Stimulated activated CD8-positive, alpha-beta memory T cell treated with anti-CD3 and anti-CD28 coated beads, Interleukin-2, amount 100 ng/mL, for 1 hour (primary cell): ENCODE measurements at regions not wholly inside any gene's neighbourhood (a gene's known extent, or its start where the extent isn't known, plus 50 kb on each side); places are given as distances from the start of the nearest gene placed in this dataset.
"Not testable (repeated sequence)": the region's sequence is repeated elsewhere in the genome, so short reads cannot be mapped to it uniquely, and the experiment has no call there.

ENCODE experiments used
- DNase-seq, 2 donors: peaks; one replicate each; pipeline ENCODE4 v3.0.0-alpha.2; 2020; ENCODE audit warnings: low read depth in 2 of 2

DNA sequence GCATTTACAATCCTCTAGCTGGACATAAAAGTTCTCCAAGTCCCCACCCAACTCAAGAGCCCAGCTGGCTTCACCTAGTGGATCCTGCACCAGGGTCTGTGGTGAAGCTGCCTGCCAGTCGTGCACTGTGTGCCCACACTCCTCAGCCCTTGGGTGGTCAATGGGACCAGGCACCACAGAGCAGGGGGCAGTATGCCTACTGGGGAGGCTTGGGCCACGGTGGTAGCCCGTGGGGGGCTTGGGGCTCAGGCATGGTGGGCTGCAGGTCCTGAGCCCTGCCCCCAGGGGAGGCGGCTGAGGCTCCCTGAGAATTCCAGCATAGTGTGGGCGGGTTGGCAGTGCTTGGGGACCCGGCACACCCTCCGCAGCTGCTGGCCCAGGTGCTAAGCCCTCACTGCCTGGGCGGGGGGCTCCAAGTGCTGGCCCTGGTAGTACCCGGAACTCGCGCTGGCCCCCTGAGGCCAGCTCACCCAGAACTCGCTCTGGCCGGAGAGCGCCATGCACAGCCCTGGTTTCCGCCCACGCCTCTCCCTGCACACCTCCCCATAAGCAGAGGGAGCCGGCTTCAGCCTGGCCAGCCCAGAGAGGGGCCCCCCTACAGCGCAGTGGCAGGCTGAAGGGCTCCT lies 1473.4 kb downstream of the SUCLG1 start:
- DNase-seq = no peak

DNA sequence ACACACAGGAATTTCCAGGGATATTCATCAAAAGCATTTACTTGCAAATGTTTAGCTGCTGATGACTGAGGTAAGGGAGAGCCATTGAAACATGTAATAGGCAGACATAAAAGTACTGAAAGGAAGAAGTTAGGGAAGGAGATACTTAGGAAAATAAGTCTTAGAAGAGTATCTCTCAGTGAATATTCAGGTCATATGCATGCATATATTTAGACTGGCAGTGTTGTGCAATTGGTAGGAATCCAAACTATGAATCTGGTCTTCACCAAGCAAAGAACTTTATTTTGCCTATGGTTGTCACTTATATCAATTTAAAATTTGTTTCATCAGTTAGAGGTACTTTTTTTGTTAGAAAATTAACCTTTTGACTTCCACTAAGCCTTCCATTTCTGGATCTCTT lies 1490.7 kb downstream of the SUCLG1 start:
- DNase-seq = no peak

- DNase-seq = no peak
Observed at GRCh38 chr2:82964341-82964740, 1494.7 kb downstream of the SUCLG1 start.

DNA sequence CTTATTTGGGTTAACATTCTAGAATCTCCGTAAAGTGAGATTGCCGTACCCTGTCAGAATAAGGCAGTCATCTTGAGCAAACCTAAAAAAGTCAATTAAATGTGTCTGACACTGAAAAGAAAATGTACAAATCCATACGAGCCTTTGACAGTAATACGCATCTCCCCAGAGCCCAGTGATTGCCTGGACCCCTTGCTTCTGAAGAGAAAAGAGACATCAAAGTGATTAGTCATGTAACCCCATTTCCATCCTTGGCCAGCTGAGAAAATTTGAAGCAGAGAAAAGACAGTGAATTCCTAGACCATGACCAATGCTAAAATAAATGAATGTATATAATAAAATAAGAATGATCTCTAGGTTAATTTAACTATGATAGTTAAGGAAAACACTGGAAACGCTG lies 1499.4 kb downstream of the SUCLG1 start:
- no peak for DNase-seq

- DNase-seq = no peak
Observed at GRCh38 chr2:82954868-82955267, 1504.2 kb downstream of the SUCLG1 start.

DNA sequence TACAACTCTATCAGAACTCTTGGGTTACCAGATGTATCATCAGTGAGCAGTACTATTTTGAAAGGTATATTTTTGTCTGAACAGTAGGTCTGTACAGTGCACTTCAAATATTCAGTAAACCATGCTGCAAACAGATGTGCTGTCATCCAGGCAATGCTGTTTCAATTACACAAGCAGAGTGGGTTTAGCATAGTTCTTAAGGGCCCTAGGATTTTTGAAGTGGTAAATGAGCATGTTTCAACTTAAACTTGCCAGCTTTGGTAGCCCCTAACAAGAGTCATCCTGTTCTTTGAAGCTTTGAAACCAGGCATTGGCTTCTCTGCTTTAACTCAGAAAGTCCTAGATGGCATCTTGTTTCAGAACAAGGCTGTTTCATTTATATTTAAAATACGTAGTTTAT lies 1519.9 kb downstream of the SUCLG1 start:
- DNase-seq = no peak

DNA sequence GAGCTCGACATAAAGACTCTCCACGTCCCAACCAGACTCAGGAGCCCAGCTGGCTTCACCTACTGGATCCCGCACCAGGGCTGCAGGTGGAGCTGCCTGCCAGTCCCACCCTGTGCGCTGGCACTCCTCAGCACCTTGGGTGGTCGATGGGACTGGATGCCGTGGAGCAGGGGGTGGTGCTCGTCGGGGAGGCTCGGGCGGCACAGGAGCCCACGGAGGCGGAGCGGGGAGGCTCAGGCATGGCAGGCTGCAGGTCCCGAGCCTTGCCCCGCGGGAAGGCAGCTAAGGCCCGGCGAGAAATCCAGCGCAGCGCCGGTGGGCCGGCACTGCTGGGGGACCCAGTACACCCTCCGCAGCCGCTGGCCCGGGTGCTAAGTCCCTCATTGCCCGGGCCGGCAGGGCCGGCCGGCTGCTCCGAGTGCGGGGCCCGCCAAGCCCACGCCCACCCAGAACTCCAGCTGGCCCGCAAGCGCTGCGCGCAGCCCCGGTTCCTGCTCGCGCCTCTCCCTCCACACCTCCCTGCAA lies 1520.7 kb downstream of the SUCLG1 start:
- not testable (repeated sequence) for DNase-seq

- no peak for DNase-seq
Observed at GRCh38 chr2:82913566-82913965, 1545.5 kb downstream of the SUCLG1 start.

- DNase-seq = no peak
Observed at GRCh38 chr2:82896117-82896516, 1563.0 kb downstream of the SUCLG1 start.

- no peak for DNase-seq
Observed at GRCh38 chr2:82893190-82893589, 1565.9 kb downstream of the SUCLG1 start.

DNA sequence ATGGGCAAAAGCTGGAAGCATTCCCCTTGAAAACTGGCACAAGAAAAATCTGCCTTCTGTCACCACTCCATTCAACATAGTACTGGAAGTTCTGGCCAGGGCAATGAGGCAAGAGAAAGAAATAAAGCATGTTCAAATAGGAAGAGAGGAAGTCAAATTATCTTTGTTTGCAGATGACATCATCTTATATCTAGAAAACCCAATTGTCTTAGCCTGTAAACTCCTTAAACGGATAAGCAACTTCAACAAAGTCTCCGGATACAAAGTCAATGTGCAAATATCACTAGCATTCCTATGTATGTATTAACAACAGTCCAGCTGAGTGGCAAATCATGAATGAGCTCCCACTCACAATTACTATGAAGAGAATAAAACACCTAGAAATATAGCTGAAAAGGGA lies 1579.3 kb downstream of the SUCLG1 start:
- DNase-seq = no peak

- no peak for DNase-seq
Observed at GRCh38 chr2:82875858-82876257, 1583.2 kb downstream of the SUCLG1 start.

GRCh38 chr2:82857967-82858366 lies 1601.1 kb downstream of the SUCLG1 start:
- no peak for DNase-seq

GRCh38 chr2:82853299-82853698 lies 1605.8 kb downstream of the SUCLG1 start:
- no peak for DNase-seq

DNA sequence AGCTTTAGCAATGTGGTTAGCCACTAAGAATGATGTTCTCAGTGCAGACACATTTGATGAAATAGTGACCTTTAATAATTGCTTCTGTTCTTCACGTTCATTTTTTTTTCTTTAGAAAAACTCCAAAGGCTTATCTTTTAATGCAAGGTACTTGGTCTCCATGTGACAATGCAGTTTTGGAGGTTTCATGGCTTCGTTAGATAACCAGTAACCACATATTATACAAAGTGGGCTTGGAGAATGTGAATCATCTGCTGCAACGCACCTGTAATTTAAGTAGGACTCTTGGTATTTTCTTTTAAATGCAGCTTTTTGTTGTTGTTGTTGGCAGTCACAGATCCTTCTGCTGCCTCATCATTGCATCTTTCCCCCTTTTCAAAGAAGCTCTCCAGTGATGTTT lies 1606.3 kb downstream of the SUCLG1 start:
- DNase-seq = no peak

DNA sequence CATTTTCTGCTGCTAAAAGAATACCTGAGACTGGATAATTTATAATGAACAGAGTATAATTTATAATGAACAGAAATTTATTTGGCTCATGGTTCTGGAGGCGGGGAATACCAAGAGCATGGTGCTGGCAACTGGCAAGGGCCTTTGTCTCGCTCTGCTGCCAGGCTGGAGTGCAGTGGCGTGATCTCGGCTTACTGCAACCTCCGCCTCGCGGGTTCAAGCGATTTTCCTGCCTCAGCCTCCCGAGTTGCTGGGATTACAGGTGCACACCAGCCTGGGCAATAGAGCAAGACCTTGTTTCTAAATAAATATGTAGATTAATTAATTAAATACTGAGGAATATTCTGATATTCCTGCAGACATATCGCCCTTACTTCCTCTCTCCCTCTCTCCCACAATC lies 1610.8 kb downstream of the SUCLG1 start:
- no peak for DNase-seq

DNA sequence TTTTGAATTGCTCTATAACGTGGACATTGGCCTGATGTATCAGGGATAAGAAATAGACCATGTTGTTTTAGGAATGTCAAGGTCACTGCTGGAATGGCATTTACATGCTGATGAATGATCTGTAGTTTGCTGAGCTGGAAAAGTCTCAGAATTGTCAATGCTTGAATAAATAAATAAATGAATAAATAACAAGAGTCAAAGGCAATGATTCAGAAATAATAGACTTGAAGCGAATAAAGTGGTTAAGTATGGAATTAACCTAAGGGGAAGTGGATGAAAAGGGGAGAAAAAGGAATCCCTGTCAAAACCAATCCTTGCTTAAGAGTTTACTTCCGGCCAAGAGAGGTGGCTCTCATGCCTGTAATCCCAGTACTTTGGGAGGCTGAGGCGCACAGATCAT lies 1620.0 kb downstream of the SUCLG1 start:
- no peak for DNase-seq

- no peak for DNase-seq
Observed at GRCh38 chr2:82837588-82838304, 1621.3 kb downstream of the SUCLG1 start.

DNA sequence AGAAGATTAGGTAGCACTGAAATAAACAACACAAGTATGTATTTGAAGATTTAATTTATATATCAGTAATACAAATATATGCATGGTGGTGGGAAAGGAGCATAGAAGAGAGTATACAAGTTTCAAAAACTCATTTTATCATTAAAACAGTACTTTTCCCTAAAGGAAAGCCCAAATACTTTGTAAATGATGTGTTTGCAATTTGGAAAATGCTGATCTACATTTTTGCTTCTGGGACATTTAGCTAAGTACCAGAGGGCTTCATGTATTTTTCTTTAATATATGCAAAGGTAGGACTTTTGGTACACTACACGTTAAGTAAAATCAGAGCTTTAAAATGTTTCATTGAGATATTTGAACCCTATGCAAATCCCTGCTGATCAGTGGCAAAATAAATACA lies 1624.2 kb downstream of the SUCLG1 start:
- no peak for DNase-seq

DNA sequence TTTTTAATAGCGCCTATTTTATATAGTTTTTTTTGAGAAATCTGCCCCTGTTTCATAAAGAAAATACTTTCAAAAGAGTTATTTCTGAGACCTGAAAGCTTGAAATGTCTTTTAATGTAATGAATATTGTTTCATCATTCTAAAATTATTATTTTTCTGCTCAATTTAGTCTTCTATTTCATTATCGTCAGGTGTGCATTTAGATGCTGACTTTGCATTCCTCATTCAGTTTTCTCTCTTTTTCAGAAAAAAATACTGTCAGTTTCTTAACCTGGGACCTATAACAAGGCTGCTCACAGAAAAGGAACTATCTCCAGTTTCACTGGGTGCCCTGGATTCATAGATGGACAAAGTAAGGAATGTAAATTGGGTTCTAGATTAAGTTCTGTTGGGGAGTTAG lies 1631.7 kb downstream of the SUCLG1 start:
- no peak for DNase-seq

DNA sequence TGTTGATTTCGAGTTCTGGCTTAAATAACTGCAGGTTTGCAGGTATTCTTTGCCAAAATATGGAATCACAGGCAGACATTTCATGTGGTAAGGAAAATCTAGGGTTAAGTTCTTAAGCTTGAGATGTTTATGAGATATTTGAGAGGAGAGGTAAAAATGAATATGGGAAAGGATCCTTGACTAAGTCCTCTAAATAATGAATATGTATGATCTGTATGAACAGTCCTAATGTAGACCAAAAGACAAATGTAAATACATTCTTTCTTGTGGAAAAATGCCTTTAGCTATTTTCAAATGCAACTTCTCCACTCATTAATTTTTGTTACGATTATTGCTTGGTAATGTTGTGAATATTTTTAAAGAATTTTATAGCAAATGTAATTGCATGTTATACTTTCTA lies 1632.6 kb downstream of the SUCLG1 start:
- DNase-seq = no peak

DNA sequence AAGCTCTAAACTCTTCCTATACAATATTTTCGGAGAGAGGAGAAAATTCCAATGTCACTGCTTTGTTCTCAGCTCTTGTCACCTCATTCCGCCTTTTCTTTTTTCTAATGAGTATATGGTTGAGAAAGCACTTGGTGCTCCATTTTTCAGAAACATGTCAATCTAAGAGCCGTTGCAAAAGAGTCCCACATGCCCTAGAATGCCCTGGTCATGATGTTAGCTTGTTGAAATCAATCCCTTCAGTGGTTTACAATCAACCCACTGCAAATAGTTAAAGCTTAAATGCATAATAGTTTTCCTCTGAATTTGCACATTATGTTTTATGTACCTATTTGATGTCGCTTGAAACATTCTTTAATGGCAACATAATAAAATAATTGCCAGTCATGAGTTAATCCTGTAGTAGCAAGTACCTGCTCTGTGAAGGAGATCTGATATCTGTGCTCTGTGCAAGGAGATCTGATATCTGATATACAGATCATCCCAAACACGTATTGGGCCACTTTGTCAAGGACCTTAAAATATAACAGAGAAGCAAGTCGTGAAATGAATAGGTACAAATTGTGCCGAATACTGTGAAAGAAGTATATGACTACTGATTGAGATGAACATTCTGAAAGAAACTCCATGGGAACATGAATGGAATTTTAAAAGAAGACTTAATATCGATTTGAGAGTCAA lies 1633.5 kb downstream of the SUCLG1 start:
- DNase-seq = no peak

DNA sequence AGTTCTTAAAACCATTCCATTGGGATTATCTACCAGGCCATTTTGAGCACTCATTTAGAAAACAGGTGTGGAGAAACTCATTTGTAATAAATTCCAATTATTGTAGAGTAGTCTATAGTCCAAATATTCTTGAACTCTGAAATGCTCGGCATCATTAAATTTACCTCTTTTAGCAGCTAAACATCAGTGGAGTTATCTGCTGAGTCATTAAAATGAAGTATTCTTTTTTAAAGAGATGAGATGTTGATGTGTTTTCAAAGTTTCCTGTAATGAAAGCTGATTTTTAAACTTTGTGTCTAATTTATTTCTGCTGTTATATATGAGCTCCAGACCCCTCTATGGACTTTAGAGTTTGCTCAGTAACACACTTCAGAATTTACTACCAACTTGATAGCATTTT lies 1635.2 kb downstream of the SUCLG1 start:
- DNase-seq = no peak
